NB4 (cell line): ENCODE measurements at regions not wholly inside any gene's neighbourhood (a gene's known extent, or its start where the extent isn't known, plus 50 kb on each side); places are given as distances from the start of the nearest gene placed in this dataset.

ENCODE experiments used
- MYC ChIP-seq: IDR thresholded peaks from 2 replicates; pipeline ENCODE4 v1.6.1; 2011; ENCODE audit warnings: low read depth, low read length
- POLR2A ChIP-seq: IDR thresholded peaks from 2 replicates; pipeline ENCODE4 v1.6.1; 2011; ENCODE audit warnings: mild to moderate bottlenecking; ENCODE audit not compliant: insufficient read length; ENCODE audit errors: extremely low read depth
- TF ChIP-seq, protein P1 (sequence below): IDR thresholded peaks from one replicate; pipeline ENCODE4 v1.5.1; 2012; ENCODE audit warnings: low read depth, low read length
- TF ChIP-seq, protein P2 (sequence below): IDR thresholded peaks from 2 replicates; pipeline ENCODE4 v1.6.1; 2011; ENCODE audit warnings: low read depth, low read length

DNA sequence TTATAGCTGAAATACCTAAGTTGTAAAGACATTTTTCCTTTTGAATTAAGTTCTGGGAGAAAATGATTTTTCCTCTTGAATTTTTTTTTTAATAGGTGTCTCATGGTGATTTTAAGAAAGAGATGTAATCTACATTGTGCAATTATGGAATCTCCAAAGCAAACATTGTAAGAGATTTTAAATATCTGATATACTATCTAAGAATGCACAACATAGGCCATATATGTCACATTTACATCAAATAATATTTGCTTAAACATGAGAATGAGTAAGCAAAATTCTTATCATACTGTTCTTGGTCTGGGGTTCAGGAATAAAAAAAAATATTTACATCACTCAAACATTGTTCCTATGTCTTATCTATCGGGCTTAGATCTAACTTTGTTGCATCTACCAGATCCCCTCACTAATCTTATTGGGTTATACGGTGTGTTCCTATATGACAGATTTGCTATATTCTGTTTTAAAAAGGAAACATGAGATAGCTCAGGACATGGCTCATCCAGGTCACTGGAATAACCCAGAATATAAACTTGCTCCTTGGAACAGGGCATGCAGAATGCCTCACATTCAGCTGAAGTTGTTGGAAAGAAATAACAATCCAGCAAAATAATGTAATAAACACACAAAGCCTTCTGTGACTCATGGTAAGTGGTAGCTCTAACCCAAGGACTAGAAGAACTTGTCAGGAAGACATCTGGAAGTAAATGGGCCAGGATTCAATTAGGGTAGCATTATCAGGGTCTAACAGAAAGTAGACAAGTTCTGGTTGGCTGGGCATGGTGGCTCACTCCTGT is 794.7 kb downstream of the IPMK start:
- TF ChIP-seq, protein P1, sequence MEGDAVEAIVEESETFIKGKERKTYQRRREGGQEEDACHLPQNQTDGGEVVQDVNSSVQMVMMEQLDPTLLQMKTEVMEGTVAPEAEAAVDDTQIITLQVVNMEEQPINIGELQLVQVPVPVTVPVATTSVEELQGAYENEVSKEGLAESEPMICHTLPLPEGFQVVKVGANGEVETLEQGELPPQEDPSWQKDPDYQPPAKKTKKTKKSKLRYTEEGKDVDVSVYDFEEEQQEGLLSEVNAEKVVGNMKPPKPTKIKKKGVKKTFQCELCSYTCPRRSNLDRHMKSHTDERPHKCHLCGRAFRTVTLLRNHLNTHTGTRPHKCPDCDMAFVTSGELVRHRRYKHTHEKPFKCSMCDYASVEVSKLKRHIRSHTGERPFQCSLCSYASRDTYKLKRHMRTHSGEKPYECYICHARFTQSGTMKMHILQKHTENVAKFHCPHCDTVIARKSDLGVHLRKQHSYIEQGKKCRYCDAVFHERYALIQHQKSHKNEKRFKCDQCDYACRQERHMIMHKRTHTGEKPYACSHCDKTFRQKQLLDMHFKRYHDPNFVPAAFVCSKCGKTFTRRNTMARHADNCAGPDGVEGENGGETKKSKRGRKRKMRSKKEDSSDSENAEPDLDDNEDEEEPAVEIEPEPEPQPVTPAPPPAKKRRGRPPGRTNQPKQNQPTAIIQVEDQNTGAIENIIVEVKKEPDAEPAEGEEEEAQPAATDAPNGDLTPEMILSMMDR: no peak
- TF ChIP-seq POLR2A (no peak), MYC (no peak)
- TF ChIP-seq, protein P2, sequence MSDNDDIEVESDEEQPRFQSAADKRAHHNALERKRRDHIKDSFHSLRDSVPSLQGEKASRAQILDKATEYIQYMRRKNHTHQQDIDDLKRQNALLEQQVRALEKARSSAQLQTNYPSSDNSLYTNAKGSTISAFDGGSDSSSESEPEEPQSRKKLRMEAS: no peak
